SU-DHL-6 (cell line): ENCODE measurements at regions not wholly inside any gene's neighbourhood (a gene's known extent, or its start where the extent isn't known, plus 50 kb on each side); places are given as distances from the start of the nearest gene placed in this dataset.

Experiments used
- H2AFZ ChIP-seq: fragments of 200-600 bp; sonication (generic); 2 replicates; pipeline ENCODE4 v1.6.1; 2014; ENCODE audit warnings: low read depth, mild to moderate bottlenecking, moderate library complexity, mixed read lengths, antibody characterized with exemption, low read length; ENCODE audit not compliant: severe bottlenecking
- H3F3A ChIP-seq: fragments of 200-600 bp; shearing (Covaris generic); 2 replicates; pipeline ENCODE4 v1.6.0; 2016; ENCODE audit warnings: antibody characterized with exemption, mild to moderate bottlenecking; ENCODE audit not compliant: insufficient read depth
- H3K27ac ChIP-seq: fragments of 200-600 bp; sonication (generic); 2 replicates; pipeline ENCODE4 v1.5.1; 2016; ENCODE audit warnings: low read depth, mild to moderate bottlenecking, low read length, moderate library complexity, mixed read lengths
- H3K27me3 ChIP-seq: fragments of 200-600 bp; sonication (generic), shearing (Covaris generic); 2 replicates; pipeline ENCODE4 v1.6.0; 2014; ENCODE audit warnings: mild to moderate bottlenecking, low read length
- H3K36me3 ChIP-seq: fragments of 200-600 bp; sonication (generic); 2 replicates; pipeline ENCODE4 v1.6.1; 2014; ENCODE audit warnings: mild to moderate bottlenecking, low read length, mixed read lengths
- H3K4me2 ChIP-seq: fragments of 300-600, 200-600 bp; shearing (Covaris generic), sonication (generic); 2 replicates; pipeline ENCODE4 v1.6.0; 2014; ENCODE audit warnings: low read length, low read depth, mild to moderate bottlenecking; ENCODE audit not compliant: poor library complexity, severe bottlenecking
- H3K4me3 ChIP-seq: fragments of 200-600 bp; sonication (generic); 2 replicates; pipeline ENCODE4 v1.5.1; 2014; ENCODE audit warnings: antibody characterized with exemption, low read length, mild to moderate bottlenecking, mixed read lengths; ENCODE audit not compliant: insufficient read depth, poor library complexity, severe bottlenecking
- H3K79me2 ChIP-seq: fragments of 200-600 bp; sonication (generic); 2 replicates; pipeline ENCODE4 v1.6.1; 2014; ENCODE audit warnings: mild to moderate bottlenecking, low read length, moderate library complexity; ENCODE audit not compliant: insufficient read depth
- H3K9ac ChIP-seq: fragments of 200-600 bp; sonication (generic); 2 replicates; pipeline ENCODE4 v1.7.0; 2014; ENCODE audit warnings: mild to moderate bottlenecking, low read length
- H3K9me2 ChIP-seq: fragments of 200-600 bp; sonication (generic); replicated peaks from 2 replicates; pipeline ENCODE4 v1.6.1; 2014; ENCODE audit warnings: low read length; ENCODE audit not compliant: insufficient read depth
- H3K9me3 ChIP-seq: fragments of 200-600 bp; sonication (generic); 2 replicates; pipeline ENCODE4 v1.6.1; 2014; ENCODE audit warnings: low read length, mixed read lengths; ENCODE audit not compliant: insufficient read depth
- H4K20me1 ChIP-seq: fragments of 200-600 bp; sonication (generic); 2 replicates; pipeline ENCODE4 v1.6.1; 2014; ENCODE audit warnings: low read depth, mild to moderate bottlenecking, antibody characterized with exemption, low read length, moderate library complexity, mixed read lengths
- EZH2phosphoT487 ChIP-seq: fragments of 200-600 bp; sonication (generic), shearing (Covaris generic); conservative IDR thresholded peaks from 2 replicates; pipeline ENCODE4 v1.6.1; 2018; ENCODE audit warnings: mild to moderate bottlenecking, antibody characterized with exemption, low read length, moderate library complexity, mixed read lengths
- TF ChIP-seq, protein P1 (sequence below): fragments of 200-600 bp; sonication (generic); IDR thresholded peaks from one replicate; pipeline ENCODE4 v1.5.1; 2017; ENCODE audit warnings: antibody characterized with exemption, mild to moderate bottlenecking, low read length, moderate library complexity; ENCODE audit not compliant: insufficient read depth, poor library complexity, severe bottlenecking

DNA sequence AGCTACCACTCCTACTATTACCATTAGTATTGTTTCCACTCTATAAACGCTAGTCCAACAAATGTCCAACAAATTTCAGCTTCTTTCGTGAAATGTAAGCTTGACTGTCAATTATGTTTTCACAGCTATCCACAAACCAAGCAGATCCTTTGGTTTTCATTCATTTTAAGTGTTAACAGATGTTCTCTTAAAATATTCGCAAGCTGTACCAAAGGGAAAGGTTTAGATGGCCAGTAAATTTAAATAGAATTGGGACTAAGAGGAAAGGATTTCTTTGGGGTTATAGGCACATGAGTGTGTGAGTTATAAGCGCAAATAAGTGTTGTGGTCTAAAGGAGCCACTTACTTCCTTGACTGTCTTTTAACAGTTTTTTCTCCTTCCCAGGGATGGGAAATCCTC is 136.8 kb upstream of the ADRA1B start:
- no peaks in the 10 kb centered on the region for H3K36me3 ChIP-seq
- no peak overlapping the region for H3K4me3 ChIP-seq
- H3K27me3 ChIP-seq, result no peaks in the 10 kb centered on the region
- H3K4me2 ChIP-seq, result no peak overlapping the region
- no peaks in the 10 kb centered on the region for H3K9me3 ChIP-seq
- no peak overlapping the region for H2AFZ ChIP-seq
- no peaks in the 10 kb centered on the region for H3K9me2 ChIP-seq
- no peak overlapping the region for H3K9ac ChIP-seq
- TF ChIP-seq, protein P1, sequence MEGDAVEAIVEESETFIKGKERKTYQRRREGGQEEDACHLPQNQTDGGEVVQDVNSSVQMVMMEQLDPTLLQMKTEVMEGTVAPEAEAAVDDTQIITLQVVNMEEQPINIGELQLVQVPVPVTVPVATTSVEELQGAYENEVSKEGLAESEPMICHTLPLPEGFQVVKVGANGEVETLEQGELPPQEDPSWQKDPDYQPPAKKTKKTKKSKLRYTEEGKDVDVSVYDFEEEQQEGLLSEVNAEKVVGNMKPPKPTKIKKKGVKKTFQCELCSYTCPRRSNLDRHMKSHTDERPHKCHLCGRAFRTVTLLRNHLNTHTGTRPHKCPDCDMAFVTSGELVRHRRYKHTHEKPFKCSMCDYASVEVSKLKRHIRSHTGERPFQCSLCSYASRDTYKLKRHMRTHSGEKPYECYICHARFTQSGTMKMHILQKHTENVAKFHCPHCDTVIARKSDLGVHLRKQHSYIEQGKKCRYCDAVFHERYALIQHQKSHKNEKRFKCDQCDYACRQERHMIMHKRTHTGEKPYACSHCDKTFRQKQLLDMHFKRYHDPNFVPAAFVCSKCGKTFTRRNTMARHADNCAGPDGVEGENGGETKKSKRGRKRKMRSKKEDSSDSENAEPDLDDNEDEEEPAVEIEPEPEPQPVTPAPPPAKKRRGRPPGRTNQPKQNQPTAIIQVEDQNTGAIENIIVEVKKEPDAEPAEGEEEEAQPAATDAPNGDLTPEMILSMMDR, result no peak
- TF ChIP-seq EZH2phosphoT487, result no peak
- H3K79me2 ChIP-seq, result no peaks in the 10 kb centered on the region
- no peak overlapping the region for H3K27ac ChIP-seq
- H4K20me1 ChIP-seq, result no peaks in the 10 kb centered on the region
- no peaks in the 10 kb centered on the region for H3F3A ChIP-seq

DNA sequence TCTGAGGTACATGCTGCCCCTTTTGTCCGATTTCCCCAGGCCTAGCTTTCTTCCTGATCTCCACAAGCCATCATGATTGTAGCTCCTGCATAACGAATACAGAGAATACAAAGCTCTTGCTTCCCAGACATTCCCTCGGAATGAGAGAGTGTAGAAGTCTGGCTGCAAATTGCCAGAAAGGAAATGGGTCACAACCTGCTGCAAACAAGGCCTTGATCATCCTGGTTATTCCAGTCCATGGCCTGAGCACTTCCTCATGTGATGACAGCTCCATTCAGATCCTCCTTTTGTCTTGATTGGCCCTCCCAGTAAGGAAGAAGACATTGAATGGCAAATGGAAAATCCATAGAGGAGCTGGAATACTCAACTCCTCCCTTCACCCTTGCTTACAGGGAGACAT is 136.0 kb upstream of the ADRA1B start:
- Histone ChIP-seq H3F3A (no peaks in the 10 kb centered on the region), H3K4me2 (no peak overlapping the region), H3K9me2 (no peaks in the 10 kb centered on the region), H3K27me3 (no peaks in the 10 kb centered on the region), H4K20me1 (no peaks in the 10 kb centered on the region), H2AFZ (no peak overlapping the region), H3K9me3 (no peaks in the 10 kb centered on the region), H3K36me3 (no peaks in the 10 kb centered on the region), H3K79me2 (no peaks in the 10 kb centered on the region), H3K9ac (no peak overlapping the region), H3K27ac (no peak overlapping the region), H3K4me3 (no peak overlapping the region)
- TF ChIP-seq, protein P1, result no peak
- no peak for TF ChIP-seq EZH2phosphoT487

- no peaks in the 10 kb centered on the region for H3K27me3 ChIP-seq
- no peak overlapping the region for H3K4me2 ChIP-seq
- no peaks in the 10 kb centered on the region for H3K79me2 ChIP-seq
- H3K36me3 ChIP-seq, result no peaks in the 10 kb centered on the region
- no peak for TF ChIP-seq EZH2phosphoT487
- TF ChIP-seq, protein P1, result no peak
- no peak overlapping the region for H3K27ac ChIP-seq
- no peaks in the 10 kb centered on the region for H3K9me2 ChIP-seq
- H4K20me1 ChIP-seq, result no peaks in the 10 kb centered on the region
- no peaks in the 10 kb centered on the region for H3K9me3 ChIP-seq
- H3F3A ChIP-seq, result no peaks in the 10 kb centered on the region
- H3K4me3 ChIP-seq, result no peak overlapping the region
- H2AFZ ChIP-seq, result no peak overlapping the region
- H3K9ac ChIP-seq, result no peak overlapping the region
Observed at GRCh38 chr5:159781626-159782157, 134.6 kb upstream of the ADRA1B start.
